PFSK-1 (cell line): ENCODE measurements at regions not wholly inside any gene's neighbourhood (a gene's known extent, or its start where the extent isn't known, plus 50 kb on each side); places are given as distances from the start of the nearest gene placed in this dataset.

ENCODE experiments used
- POLR2AphosphoS5 ChIP-seq: IDR thresholded peaks from 2 replicates; pipeline ENCODE4 v1.6.1; 2012; ENCODE audit warnings: low read depth, mild to moderate bottlenecking, control low read depth, low read length, moderate library complexity
- SIN3A ChIP-seq: IDR thresholded peaks from 2 replicates; pipeline ENCODE4 v1.6.1; 2012; ENCODE audit warnings: mild to moderate bottlenecking, low read length, moderate library complexity, borderline replicate concordance; ENCODE audit not compliant: insufficient read depth
- TAF1 ChIP-seq: IDR thresholded peaks from 2 replicates; pipeline ENCODE4 v1.6.1; 2012; ENCODE audit warnings: low read length, control low read depth, borderline replicate concordance; ENCODE audit not compliant: insufficient read depth
- TF ChIP-seq, protein P1 (sequence below), 2 experiments: IDR thresholded peaks; 2 replicates each; pipeline versions ENCODE4 v1.6.1 to v1.8.0; 2011 to 2012; ENCODE audit warnings: low read depth in 2 of 2, low read length in 2 of 2, control low read depth in 1 of 2, inconsistent platforms in 1 of 2, mild to moderate bottlenecking in 1 of 2, moderate library complexity in 1 of 2; ENCODE audit not compliant: insufficient read depth in 1 of 2

- TF ChIP-seq TAF1 (no peak), POLR2AphosphoS5 (no peak), SIN3A (no peak)
- TF ChIP-seq, protein P1, sequence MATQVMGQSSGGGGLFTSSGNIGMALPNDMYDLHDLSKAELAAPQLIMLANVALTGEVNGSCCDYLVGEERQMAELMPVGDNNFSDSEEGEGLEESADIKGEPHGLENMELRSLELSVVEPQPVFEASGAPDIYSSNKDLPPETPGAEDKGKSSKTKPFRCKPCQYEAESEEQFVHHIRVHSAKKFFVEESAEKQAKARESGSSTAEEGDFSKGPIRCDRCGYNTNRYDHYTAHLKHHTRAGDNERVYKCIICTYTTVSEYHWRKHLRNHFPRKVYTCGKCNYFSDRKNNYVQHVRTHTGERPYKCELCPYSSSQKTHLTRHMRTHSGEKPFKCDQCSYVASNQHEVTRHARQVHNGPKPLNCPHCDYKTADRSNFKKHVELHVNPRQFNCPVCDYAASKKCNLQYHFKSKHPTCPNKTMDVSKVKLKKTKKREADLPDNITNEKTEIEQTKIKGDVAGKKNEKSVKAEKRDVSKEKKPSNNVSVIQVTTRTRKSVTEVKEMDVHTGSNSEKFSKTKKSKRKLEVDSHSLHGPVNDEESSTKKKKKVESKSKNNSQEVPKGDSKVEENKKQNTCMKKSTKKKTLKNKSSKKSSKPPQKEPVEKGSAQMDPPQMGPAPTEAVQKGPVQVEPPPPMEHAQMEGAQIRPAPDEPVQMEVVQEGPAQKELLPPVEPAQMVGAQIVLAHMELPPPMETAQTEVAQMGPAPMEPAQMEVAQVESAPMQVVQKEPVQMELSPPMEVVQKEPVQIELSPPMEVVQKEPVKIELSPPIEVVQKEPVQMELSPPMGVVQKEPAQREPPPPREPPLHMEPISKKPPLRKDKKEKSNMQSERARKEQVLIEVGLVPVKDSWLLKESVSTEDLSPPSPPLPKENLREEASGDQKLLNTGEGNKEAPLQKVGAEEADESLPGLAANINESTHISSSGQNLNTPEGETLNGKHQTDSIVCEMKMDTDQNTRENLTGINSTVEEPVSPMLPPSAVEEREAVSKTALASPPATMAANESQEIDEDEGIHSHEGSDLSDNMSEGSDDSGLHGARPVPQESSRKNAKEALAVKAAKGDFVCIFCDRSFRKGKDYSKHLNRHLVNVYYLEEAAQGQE (IDR thresholded peaks at IDR 0.05; ENCODE audit: insufficient read depth in 1 of 2, low read depth in 2 of 2, low read length in 2 of 2), result no peak
Observed at GRCh38 chr6:169083508-169083874, 170.2 kb downstream of the THBS2 start.
